Eye (tissue), 1 donor: ENCODE measurements at regions not wholly inside any gene's neighbourhood (a gene's known extent, or its start where the extent isn't known, plus 50 kb on each side); places are given as distances from the start of the nearest gene placed in this dataset.
"Not testable (repeated sequence)": the region's sequence is repeated elsewhere in the genome, so short reads cannot be mapped to it uniquely, and the experiment has no call there.

Experiments used
- DNase-seq: peaks from one replicate; pipeline ENCODE4 v3.0.0-alpha.2; 2015

DNA sequence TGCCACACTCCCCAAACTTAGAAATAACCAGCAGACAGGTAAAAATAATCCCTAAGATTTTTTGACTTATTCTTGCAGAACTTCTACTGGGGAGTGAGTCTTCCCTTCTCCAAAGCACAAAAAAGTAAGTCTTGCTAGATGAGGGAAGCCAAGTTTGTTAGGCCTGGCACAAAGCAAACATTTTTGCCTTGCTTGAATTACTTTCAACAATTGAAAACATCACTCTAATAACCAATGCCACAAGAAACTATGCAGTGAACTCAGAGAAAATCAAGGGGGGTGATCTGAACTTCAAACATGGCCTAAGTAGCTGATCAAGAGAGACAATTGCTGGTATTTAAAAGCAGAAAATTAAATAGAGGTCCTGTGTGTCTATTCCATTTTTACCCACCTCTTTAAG lies 123.6 kb upstream of the SLC1A3 start:
- peak; percentile 49 for DNase-seq

- DNase-seq: no peak
Observed at GRCh38 chr5:36489505-36489904, 116.9 kb upstream of the SLC1A3 start.

DNA sequence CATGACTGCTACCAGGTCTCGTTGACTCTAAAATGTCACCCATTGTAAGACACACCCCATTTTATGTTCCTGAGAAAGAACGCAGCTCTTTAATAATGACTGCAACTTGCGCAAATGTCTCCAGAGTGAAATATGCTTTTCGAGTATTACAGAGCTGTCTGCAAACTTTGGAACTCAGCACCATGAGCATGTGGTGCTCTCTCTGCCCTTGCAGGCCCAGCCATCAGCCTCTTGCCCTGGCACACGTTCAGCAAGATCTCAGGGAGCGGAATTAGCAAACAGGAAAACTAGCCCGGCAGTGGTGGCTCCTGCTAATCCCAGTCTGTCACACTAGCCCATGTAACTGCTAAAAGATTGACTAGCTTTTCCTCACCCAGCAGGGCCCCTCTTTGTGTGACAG lies 114.5 kb upstream of the SLC1A3 start:
- no peak for DNase-seq

DNA sequence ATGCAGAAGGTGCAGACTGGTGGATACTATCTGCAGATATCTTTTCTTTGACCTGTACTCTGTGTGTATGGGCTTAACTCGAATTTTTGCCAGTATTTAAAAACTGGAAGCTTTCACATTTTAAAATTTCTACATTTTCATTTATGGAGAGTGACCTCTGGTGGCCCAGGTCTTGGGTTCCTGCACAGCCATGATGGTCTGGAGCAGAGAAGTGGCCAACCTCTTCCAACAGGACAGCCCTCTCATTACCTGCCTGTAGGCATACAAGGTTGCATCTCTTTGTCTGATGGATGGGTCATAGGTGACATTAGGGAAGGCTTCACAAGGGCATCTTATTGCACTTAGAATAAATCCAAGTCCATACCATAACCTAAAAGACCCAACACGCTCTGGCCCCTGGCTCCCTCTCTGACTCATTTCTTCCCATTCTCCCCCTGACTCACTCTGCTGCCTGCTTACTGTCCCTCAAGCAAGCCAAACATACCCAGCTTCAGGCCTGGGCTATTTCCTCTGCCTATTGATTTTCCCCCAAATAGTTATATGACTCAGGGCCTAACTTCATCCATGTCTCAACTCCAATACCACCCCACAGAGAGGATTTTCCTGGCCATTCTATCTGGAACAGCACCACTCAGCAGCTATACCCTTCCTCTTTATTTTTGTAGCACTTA lies 113.3 kb upstream of the SLC1A3 start:
- DNase-seq: no peak

DNA sequence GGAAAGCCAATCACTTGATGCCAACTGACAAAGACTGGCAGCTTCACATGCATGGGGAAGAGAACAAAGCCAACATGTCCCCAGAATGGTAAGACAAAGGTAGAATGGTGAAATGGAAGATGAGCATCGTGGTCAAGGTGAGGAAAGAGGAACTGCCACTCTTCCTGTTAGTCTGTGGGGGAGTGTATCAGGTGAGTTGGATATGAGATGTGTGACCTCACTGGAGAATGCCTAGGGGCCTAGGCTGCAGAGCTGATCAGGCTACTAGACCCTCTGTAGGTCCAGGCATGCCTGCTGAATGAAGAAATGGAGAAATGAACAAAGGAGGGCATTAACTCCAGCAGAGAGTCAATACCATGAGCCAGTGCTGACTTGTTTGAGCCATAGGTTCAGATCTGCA lies 112.4 kb upstream of the SLC1A3 start:
- no peak for DNase-seq

GRCh38 chr5:36494841-36495601 lies 111.4 kb upstream of the SLC1A3 start:
- peak; percentile 26 for DNase-seq

DNA sequence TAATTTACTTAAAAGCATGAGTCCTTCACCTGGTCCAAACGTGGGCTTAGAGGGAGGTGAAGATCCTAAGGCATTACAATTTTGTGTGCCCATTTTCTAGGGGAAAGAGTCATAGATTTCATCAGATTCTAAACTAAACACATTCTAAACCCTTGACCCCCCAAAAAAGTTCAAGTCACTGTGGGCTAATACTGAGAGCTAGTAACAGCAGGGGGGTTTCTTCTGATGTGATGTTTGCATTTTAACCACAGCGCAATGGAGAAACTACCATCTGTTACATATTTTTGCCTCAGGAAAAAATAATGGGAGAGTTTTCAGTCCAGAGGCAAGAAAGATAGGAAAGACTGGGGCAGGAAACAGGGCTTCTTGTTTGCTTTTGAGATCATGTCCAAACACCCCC lies 110.8 kb upstream of the SLC1A3 start:
- peak; percentile 13 for DNase-seq

GRCh38 chr5:36496471-36496870 lies 109.9 kb upstream of the SLC1A3 start:
- DNase-seq: no peak

DNA sequence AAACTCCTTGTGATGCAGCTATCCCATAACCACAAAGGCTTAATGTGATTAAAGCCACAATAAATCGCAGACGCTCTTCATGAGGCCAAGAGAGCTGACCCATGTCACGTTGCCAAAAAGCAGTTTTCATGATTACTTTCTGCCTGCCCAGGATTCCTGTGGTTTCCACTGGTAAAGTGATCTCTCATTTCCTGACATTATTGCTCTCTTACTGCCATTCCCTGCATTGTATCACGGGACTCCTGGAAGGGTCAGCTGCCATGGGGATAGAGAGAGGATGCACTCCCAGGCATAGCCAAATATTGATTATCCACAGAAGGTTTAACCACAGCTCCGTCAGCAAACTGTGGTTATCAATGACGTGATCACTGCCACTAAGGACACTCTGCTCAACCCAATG lies 103.8 kb upstream of the SLC1A3 start:
- peak; percentile 60 for DNase-seq

GRCh38 chr5:36505021-36505420 lies 101.4 kb upstream of the SLC1A3 start:
- DNase-seq: no peak

DNA sequence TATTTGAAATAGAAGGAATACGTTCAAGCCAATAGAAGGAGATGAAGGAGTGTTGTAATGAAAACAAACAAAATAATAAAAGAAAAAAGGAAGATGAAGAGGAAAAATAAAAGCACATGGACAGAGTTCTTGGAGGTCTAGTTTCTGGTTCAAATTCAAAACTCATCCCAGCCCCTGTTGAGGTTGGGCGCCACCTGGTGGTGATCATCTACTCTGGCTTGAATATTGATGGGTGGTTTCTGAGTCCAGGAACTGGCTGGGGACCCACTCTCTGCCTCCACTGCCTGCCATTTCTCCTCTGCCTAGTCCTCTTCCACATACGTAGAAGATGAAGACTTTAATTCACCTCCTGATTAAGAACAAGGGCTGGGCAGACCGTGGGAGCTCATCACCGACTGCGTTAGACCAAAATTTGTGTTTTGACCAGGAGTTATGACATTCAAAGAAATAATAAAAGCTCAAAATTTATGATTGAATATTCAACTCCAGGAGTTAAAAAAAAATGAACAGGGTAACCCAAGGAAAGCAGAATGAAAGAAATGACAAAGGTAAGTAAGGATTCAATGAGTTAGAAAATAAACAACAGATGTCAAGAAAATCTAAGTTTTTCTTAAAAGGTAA lies 99.0 kb upstream of the SLC1A3 start:
- peak; percentile 84 for DNase-seq

GRCh38 chr5:36508331-36508730 lies 98.1 kb upstream of the SLC1A3 start:
- not testable (repeated sequence) for DNase-seq

DNA sequence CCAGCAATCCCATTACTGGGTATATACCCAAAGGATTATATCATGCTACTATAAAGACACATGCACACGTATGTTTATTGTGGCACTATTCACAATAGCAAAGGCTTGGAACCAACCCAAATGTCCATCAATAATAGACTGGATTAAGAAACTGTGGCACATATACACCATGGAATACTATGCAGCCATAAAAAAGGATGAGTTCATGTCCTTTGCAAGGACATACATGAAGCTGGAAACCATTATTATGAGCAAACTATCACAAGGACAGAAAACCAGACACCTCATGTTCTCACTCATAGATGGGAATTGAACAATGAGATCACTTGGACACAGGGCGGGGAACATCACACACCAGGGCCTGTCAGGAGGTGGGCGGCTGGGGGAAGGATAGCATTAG lies 92.8 kb upstream of the SLC1A3 start:
- DNase-seq: not testable (repeated sequence)

GRCh38 chr5:36519881-36520280 lies 86.5 kb upstream of the SLC1A3 start:
- no peak for DNase-seq

- no peak for DNase-seq
Observed at GRCh38 chr5:36521219-36521618, 85.2 kb upstream of the SLC1A3 start.

- DNase-seq: no peak
Observed at GRCh38 chr5:36521838-36522745, 84.3 kb upstream of the SLC1A3 start.

DNA sequence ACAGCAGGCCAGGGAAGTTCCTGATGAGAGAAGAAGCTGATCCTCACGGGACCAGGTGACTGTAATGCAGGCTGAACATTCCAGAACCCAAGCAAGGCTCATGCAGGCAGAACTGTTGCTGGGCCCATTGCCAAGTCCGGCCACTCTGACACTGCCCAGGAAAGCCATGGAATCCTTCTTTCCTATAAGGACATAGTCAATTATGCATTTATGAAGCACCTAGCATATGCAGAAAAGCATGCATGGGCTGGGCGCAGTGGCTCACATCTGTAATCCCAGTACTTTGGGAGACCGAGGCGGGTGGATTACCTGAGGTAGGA lies 83.7 kb upstream of the SLC1A3 start:
- DNase-seq: no peak

DNA sequence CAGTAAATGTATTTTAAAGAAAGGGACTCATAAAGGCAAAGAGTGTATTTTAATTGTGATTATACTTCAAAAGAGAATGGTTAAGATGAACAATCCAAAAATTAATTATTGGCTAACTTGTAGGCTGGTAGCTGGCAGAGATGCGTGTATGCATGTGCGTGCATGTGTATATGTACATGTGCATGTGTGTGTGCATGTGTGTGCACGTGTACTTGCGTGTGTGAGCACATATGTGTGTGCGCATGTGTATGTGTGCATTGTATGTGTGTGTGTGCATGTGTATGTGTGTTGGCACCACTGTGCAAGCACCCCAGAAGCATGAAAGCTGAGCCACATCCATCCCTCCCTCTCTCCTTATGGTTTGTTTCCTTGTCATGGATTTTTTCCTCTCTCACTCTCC lies 83.0 kb upstream of the SLC1A3 start:
- no peak for DNase-seq

DNA sequence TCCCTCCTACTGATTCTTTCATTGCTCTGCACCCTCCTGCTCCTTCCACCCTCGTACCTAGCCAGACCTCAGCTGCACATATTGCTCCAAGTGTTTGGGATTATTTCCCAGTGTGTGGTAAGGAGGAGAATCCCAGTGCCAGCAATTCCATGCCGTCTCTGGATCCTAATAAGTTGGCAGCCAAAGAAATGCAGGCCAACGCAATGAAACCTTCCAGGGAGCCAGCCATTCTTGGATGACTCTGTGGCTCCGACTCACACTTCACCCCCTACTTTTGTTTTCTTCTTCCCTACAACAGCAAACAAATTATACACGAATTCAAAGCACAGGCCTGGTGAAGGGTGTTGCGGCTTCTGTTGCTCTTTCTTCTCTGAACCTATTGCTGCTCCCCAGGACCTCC lies 82.5 kb upstream of the SLC1A3 start:
- no peak for DNase-seq

GRCh38 chr5:36526537-36526936 lies 79.9 kb upstream of the SLC1A3 start:
- no peak for DNase-seq

DNA sequence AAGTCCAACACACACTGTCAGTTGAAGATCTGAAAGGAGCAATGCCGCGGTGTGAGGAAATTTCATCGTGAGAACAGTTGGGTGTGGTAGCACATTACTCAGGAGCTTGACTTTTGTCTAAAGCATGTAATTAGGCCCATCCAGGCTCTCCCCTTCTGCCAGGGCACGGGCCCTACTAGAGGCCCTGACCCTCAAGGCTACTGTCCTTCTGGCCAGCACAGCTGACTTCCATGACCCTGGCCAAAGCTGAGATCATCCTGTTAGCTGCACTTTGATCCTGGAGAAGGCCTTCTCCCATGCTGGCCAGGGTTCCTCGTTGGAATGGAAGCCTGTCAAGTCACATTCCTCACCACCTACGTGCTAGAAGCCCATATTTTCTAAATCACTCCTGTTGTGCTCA lies 77.8 kb upstream of the SLC1A3 start:
- no peak for DNase-seq

GRCh38 chr5:36529142-36529541 lies 77.3 kb upstream of the SLC1A3 start:
- DNase-seq: no peak

GRCh38 chr5:36530215-36530614 lies 76.2 kb upstream of the SLC1A3 start:
- no peak for DNase-seq
